Retinal pigment epithelial cell (primary cell): ENCODE measurements at regions not wholly inside any gene's neighbourhood (a gene's known extent, or its start where the extent isn't known, plus 50 kb on each side); places are given as distances from the start of the nearest gene placed in this dataset.

Experiments used
- DNase-seq: peaks from one replicate; pipeline ENCODE4 v3.0.0-alpha.2; 2010; ENCODE audit warnings: low read depth
- H3K4me3 ChIP-seq: 2 replicates; pipeline ENCODE4 v1.5.1; 2011; ENCODE audit warnings: mild to moderate bottlenecking, low read length, control low read depth, moderate library complexity
- CTCF ChIP-seq: conservative IDR thresholded peaks from 2 replicates; pipeline ENCODE4 v1.5.1; 2011; ENCODE audit warnings: low read depth, low read length, control low read depth, inconsistent platforms

GRCh38 chr4:11118513-11118912 is 310.2 kb downstream of the HS3ST1 start:
- no peak for TF ChIP-seq CTCF
- H3K4me3 ChIP-seq = no peak overlapping the region
- no peak for DNase-seq

GRCh38 chr4:11116940-11117339 is 311.8 kb downstream of the HS3ST1 start:
- no peak for TF ChIP-seq CTCF
- no peak for DNase-seq
- no peak overlapping the region for H3K4me3 ChIP-seq

- DNase-seq = no peak
- no peak overlapping the region for H3K4me3 ChIP-seq
- TF ChIP-seq CTCF = no peak
Observed at GRCh38 chr4:11111876-11112275, 316.8 kb downstream of the HS3ST1 start.

GRCh38 chr4:11111370-11111769 is 317.3 kb downstream of the HS3ST1 start:
- TF ChIP-seq CTCF = no peak
- DNase-seq = no peak
- H3K4me3 ChIP-seq = no peak overlapping the region

- no peak overlapping the region for H3K4me3 ChIP-seq
- DNase-seq = no peak
- TF ChIP-seq CTCF = no peak
Observed at GRCh38 chr4:11106759-11107158, 321.9 kb downstream of the HS3ST1 start.

GRCh38 chr4:11106190-11106589 is 322.5 kb downstream of the HS3ST1 start:
- no peak for DNase-seq
- no peak overlapping the region for H3K4me3 ChIP-seq
- no peak for TF ChIP-seq CTCF

GRCh38 chr4:11105715-11106114 is 323.0 kb downstream of the HS3ST1 start:
- H3K4me3 ChIP-seq = no peak overlapping the region
- TF ChIP-seq CTCF = no peak
- DNase-seq = no peak
